ENCODE measurements at regions not wholly inside any gene's neighbourhood (a gene's known extent, or its start where the extent isn't known, plus 50 kb on each side); places are given as distances from the start of the nearest gene placed in this dataset.
"Not testable (repeated sequence)": the region's sequence is repeated elsewhere in the genome, so short reads cannot be mapped to it uniquely, and the experiment has no call there.

- not testable (repeated sequence) for DNase-seq (ENCODE audit: low spot score)
Observed at GRCh38 chr21:10409786-10410185, 111.6 kb upstream of the TPTE start.

GRCh38 chr21:10410354-10410929, 110.9 kb upstream of the TPTE start:
- not testable (repeated sequence) for DNase-seq (ENCODE audit: low spot score)

GRCh38 chr21:10411776-10412526, 109.4 kb upstream of the TPTE start:
- not testable (repeated sequence) for DNase-seq (ENCODE audit: low spot score)

- not testable (repeated sequence) for DNase-seq (ENCODE audit: low spot score)
Observed at GRCh38 chr21:10412928-10413246, 108.5 kb upstream of the TPTE start.

GRCh38 chr21:10413247-10414120, 107.9 kb upstream of the TPTE start:
- DNase-seq (ENCODE audit: low spot score), result not testable (repeated sequence)

- DNase-seq (ENCODE audit: low spot score), result not testable (repeated sequence)
Observed at GRCh38 chr21:10414121-10414924, 107.1 kb upstream of the TPTE start.

GRCh38 chr21:10414925-10415254, 106.5 kb upstream of the TPTE start:
- not testable (repeated sequence) for DNase-seq (ENCODE audit: low spot score)

- not testable (repeated sequence) for DNase-seq (ENCODE audit: low spot score)
Observed at GRCh38 chr21:10415456-10415855, 105.9 kb upstream of the TPTE start.

GRCh38 chr21:10415859-10416258, 105.5 kb upstream of the TPTE start:
- DNase-seq (ENCODE audit: low spot score), result not testable (repeated sequence)

GRCh38 chr21:10416691-10417447, 104.5 kb upstream of the TPTE start:
- not testable (repeated sequence) for DNase-seq (ENCODE audit: low spot score)

GRCh38 chr21:10417551-10418002, 103.8 kb upstream of the TPTE start:
- not testable (repeated sequence) for DNase-seq (ENCODE audit: low spot score)

GRCh38 chr21:10418250-10419048, 102.9 kb upstream of the TPTE start:
- not testable (repeated sequence) for DNase-seq (ENCODE audit: low spot score)

- not testable (repeated sequence) for DNase-seq (ENCODE audit: low spot score)
Observed at GRCh38 chr21:10421199-10421598, 100.2 kb upstream of the TPTE start.

- not testable (repeated sequence) for DNase-seq (ENCODE audit: low spot score)
Observed at GRCh38 chr21:10421601-10422000, 99.8 kb upstream of the TPTE start.

- DNase-seq (ENCODE audit: low spot score), result not testable (repeated sequence)
Observed at GRCh38 chr21:10424097-10424886, 97.1 kb upstream of the TPTE start.

GRCh38 chr21:10424887-10425145, 96.6 kb upstream of the TPTE start:
- not testable (repeated sequence) for DNase-seq (ENCODE audit: low spot score)

- DNase-seq (ENCODE audit: low spot score), result no peak
Observed at GRCh38 chr21:10425856-10426255, 95.5 kb upstream of the TPTE start.

GRCh38 chr21:10426812-10427211, 94.6 kb upstream of the TPTE start:
- DNase-seq (ENCODE audit: low spot score), result not testable (repeated sequence)

- DNase-seq (ENCODE audit: low spot score), result not testable (repeated sequence)
Observed at GRCh38 chr21:10427277-10427676, 94.1 kb upstream of the TPTE start.

All from pons (tissue), 1 donor.